ENCODE measurements at regions not wholly inside any gene's neighbourhood (a gene's known extent, or its start where the extent isn't known, plus 50 kb on each side); places are given as distances from the start of the nearest gene placed in this dataset.
"Not testable (repeated sequence)": the region's sequence is repeated elsewhere in the genome, so short reads cannot be mapped to it uniquely, and the experiment has no call there.

GRCh38 chr9:104326912-104327311 lies 177.2 kb upstream of the OR13F1 start:
- DNase-seq (ENCODE audit: low read depth, low spot score): no peak

DNA sequence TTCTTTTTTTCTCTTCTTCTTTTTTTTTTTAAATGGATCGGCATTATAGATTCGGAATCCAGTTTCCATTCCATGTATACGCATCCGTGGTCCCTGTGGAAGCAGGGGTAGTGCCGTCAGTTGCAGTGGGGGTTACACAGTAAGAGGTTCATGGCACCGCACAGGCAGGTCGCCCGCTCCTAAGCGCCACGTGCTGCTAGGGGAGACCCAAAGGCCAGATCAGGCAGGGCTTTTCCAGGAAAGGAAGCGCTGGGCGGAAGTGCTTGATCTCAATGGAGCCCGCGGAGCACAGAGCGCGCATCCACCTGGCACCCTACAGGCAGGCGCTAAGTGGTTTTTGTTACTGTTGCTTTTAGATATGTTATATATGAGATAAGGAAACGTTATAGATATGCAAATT lies 174.8 kb upstream of the OR13F1 start:
- DNase-seq (ENCODE audit: low read depth, low spot score): no peak

GRCh38 chr9:104330841-104331240 lies 173.2 kb upstream of the OR13F1 start:
- no peak for DNase-seq (ENCODE audit: low read depth, low spot score)

DNA sequence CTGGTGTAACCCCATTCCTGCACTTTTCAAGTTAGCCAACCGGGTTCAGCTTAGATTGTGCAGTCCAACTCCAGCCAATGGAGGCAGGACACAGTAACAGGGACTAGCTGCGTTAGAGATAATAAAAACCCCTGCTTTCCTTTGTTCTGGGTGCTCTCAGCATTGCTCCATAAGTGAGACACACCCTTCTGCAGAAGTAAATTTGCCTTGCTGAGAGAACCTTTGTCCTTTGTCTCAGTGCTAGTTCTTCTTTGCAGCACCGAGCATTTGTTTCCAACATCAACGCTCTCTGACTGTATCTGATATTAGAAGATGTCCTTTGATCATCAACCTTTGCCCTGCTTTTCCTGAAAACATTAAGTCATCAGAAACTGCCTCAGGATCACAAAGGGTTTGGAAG lies 169.5 kb upstream of the OR13F1 start:
- no peak for DNase-seq (ENCODE audit: low read depth, low spot score)

DNA sequence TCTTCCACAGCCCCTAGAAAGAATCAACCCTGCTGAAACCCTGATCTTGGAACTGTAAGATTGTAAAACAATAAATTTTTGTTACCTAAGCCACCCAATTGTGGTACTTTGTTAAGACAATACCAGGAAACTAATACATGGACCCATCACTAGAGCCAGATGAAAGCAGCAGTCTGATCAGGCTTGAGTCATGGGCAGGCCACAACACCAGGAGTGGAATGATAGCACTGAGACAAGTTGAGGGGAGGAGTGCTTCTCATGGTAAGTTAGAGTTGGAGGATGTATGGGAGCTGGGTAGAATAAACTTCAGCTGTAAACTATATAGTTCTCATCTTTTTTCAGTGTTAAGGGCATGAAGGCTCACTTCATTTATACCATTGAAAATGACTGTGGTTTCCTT lies 164.4 kb upstream of the OR13F1 start:
- no peak for DNase-seq (ENCODE audit: low read depth, low spot score)

GRCh38 chr9:104342552-104342951 lies 161.5 kb upstream of the OR13F1 start:
- no peak for DNase-seq (ENCODE audit: low read depth, low spot score)

DNA sequence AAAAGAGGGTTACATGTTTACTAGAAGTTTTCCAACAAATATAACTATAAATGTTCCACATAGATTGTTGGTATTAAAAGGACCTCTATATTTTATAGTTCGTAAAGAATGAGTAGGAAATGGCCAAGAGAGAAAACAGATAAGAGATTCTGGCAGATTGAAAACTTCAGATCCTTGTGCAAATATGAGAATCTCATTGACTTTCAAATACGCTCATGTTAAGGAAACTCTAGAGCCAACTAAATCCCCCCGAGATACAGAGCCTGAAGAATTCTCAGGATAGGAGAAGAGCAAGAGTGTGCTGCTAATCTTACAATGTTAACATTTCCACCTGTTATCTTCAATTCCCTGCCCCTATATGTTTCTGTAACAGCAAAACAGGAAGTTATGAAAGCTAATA lies 159.0 kb upstream of the OR13F1 start:
- DNase-seq (ENCODE audit: low read depth, low spot score): no peak

- no peak for DNase-seq (ENCODE audit: low read depth, low spot score)
Measured at GRCh38 chr9:104350541-104350940, 153.5 kb upstream of the OR13F1 start.

DNA sequence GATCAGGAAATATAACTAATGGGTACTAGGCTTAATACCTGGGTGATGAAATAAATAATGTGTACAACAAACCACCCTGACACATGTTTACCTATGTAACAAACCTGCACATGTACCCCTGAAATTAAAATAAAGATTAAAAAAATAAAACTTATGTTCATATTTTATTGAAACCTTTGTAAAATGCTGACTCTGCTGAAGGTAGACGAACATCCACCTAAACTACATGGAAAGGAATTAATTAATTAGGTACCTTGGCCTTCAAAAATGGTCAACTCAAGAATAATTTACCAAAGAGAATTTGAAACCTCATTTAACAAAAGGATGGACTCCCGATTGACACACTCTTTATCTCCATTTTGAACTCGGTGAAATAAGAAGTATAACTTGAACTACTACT lies 152.3 kb upstream of the OR13F1 start:
- DNase-seq (ENCODE audit: low read depth, low spot score): no peak

DNA sequence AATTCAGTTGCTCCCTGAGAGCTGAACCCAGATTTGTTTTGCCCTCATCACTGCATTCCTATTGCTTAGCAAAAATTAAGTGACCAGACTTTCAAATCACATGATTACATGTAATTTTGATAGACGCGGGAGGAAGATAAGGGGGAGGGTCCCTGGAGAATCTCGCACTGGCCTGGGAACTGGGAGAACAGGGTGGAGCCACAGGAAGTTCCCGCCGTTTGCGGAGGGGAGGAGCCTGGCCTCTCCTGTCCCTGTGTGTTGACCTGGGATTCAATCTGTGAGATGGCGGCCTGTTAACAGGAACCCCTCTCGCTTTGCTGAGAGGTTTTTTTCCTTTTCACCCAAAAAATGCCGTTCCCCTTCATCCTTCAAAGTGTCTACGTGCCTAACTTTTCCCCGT lies 142.9 kb upstream of the OR13F1 start:
- DNase-seq (ENCODE audit: low read depth, low spot score): peak; percentile 17

- no peak for DNase-seq (ENCODE audit: low read depth, low spot score)
Measured at GRCh38 chr9:104362912-104363472, 141.1 kb upstream of the OR13F1 start.

GRCh38 chr9:104367507-104367906 lies 136.6 kb upstream of the OR13F1 start:
- no peak for DNase-seq (ENCODE audit: low read depth, low spot score)

GRCh38 chr9:104368318-104368717 lies 135.7 kb upstream of the OR13F1 start:
- not testable (repeated sequence) for DNase-seq (ENCODE audit: low read depth, low spot score)

DNA sequence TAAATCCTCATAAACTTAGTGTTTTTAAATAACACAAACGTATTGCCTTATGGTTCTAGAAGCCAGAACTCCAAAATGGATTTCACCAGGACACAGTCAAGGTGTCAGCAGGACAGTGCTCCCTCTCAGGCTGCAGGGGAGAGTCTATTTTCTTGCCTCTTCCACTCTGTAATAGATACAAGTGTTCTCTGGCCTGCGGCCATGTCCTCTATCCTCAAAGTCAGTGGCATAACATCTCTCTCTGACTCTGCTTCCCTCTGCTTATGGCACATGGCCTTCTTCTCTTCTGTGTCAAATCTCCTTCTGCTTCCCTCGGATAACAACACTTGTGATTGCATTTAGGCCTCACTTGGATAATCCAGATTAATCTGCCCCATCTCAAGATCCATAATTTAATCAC lies 129.4 kb upstream of the OR13F1 start:
- no peak for DNase-seq (ENCODE audit: low read depth, low spot score)

DNA sequence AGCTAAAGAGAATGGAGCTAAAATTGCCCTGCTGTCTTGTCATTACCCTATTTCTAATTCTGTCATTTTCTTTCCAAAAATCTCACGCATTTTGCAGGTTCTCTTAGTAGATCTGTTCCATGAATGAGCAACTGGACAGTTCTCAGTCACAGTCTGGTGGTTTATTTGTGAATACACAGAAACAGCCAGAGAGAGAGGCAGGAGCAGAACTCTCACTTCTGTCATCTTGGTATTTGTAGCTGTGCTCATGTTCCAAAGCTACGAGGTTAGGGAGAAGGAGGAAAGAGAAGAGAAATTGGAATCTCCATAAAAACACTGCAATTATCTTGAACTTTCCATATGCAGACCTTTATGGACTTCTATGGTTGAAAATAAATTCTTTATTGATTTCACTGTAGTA lies 118.0 kb upstream of the OR13F1 start:
- DNase-seq (ENCODE audit: low read depth, low spot score): no peak

- no peak for DNase-seq (ENCODE audit: low read depth, low spot score)
Measured at GRCh38 chr9:104386425-104387069, 117.5 kb upstream of the OR13F1 start.

DNA sequence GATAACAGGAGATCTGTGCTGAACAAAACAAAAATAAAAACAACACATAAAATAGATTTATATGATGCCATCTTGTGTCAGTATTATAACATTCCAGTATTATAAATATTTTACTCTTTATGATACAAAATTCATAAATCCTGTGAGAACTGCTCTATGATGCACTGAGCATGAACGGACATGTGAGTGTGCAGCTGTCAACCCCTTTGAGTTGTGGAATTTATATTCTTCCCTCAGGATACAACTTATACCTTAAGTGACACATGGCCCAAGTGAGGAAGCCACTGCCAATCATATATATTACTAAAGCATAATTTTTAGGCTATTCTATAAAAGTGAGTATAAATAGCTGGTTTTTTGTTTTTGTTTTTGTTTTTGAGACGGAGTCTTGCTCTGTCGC lies 116.0 kb upstream of the OR13F1 start:
- no peak for DNase-seq (ENCODE audit: low read depth, low spot score)

- no peak for DNase-seq (ENCODE audit: low read depth, low spot score)
Measured at GRCh38 chr9:104389341-104389740, 114.7 kb upstream of the OR13F1 start.

- not testable (repeated sequence) for DNase-seq (ENCODE audit: low read depth, low spot score)
Measured at GRCh38 chr9:104394901-104395300, 109.2 kb upstream of the OR13F1 start.

DNA sequence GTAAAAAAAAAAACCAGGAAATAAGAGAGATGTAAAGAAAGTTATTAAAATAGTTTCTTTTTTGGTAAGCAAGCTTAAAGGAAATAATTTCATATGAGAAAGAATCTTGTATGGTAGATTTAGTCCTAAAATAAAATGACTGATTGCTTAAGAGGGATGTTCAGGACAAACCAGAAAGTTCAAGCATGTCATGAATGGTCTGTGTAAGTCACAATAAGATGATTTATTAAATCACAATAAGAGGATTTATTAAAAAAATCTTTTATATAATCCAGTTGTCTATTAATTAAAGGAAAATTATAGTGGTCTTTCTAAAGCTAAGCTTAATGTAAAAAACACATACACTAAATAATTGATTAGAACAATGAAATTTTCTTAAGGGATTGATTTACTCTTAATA lies 91.8 kb upstream of the OR13F1 start:
- no peak for DNase-seq (ENCODE audit: low read depth, low spot score)

GRCh38 chr9:104416470-104416869 lies 87.6 kb upstream of the OR13F1 start:
- DNase-seq (ENCODE audit: low read depth, low spot score): no peak

GRCh38 chr9:104417296-104417695 lies 86.8 kb upstream of the OR13F1 start:
- no peak for DNase-seq (ENCODE audit: low read depth, low spot score)

GRCh38 chr9:104429031-104429546 lies 75.0 kb upstream of the OR13F1 start:
- DNase-seq (ENCODE audit: low read depth, low spot score): no peak

- no peak for DNase-seq (ENCODE audit: low read depth, low spot score)
Measured at GRCh38 chr9:104435059-104435458, 69.0 kb upstream of the OR13F1 start.
